GM21360 (cell line): ENCODE measurements at regions not wholly inside any gene's neighbourhood (a gene's known extent, or its start where the extent isn't known, plus 50 kb on each side); places are given as distances from the start of the nearest gene placed in this dataset.
"Not testable (repeated sequence)": the region's sequence is repeated elsewhere in the genome, so short reads cannot be mapped to it uniquely, and the experiment has no call there.

Experiments
- ATAC-seq: cut with Tn5 transposase; IDR thresholded peaks from one replicate; pipeline ENCODE4 v1.9.1; 2021; ENCODE audit warnings: mild to moderate bottlenecking, moderate library complexity; ENCODE audit not compliant: unreplicated experiment

GRCh38 chr2:59177748-59178147 lies 936.6 kb upstream of the FANCL start:
- no peak for ATAC-seq

GRCh38 chr2:59176737-59177136 lies 935.6 kb upstream of the FANCL start:
- no peak for ATAC-seq

GRCh38 chr2:59174536-59175243 lies 933.6 kb upstream of the FANCL start:
- no peak for ATAC-seq

- no peak for ATAC-seq
Measured at GRCh38 chr2:59173325-59173724, 932.2 kb upstream of the FANCL start.

- no peak for ATAC-seq
Measured at GRCh38 chr2:59171019-59171418, 929.9 kb upstream of the FANCL start.

GRCh38 chr2:59168766-59169165 lies 927.6 kb upstream of the FANCL start:
- ATAC-seq, result no peak

GRCh38 chr2:59167514-59167913 lies 926.4 kb upstream of the FANCL start:
- ATAC-seq, result no peak

- not testable (repeated sequence) for ATAC-seq
Measured at GRCh38 chr2:59157908-59158307, 916.8 kb upstream of the FANCL start.

- no peak for ATAC-seq
Measured at GRCh38 chr2:59151805-59152204, 910.7 kb upstream of the FANCL start.

GRCh38 chr2:59150217-59150849 lies 909.2 kb upstream of the FANCL start:
- no peak for ATAC-seq

- no peak for ATAC-seq
Measured at GRCh38 chr2:59149271-59149670, 908.1 kb upstream of the FANCL start.

- no peak for ATAC-seq
Measured at GRCh38 chr2:59112258-59112657, 871.1 kb upstream of the FANCL start.

GRCh38 chr2:59096973-59097372 lies 855.8 kb upstream of the FANCL start:
- no peak for ATAC-seq

- no peak for ATAC-seq
Measured at GRCh38 chr2:59093571-59093970, 852.4 kb upstream of the FANCL start.

- ATAC-seq, result no peak
Measured at GRCh38 chr2:59084326-59084725, 843.2 kb upstream of the FANCL start.

- no peak for ATAC-seq
Measured at GRCh38 chr2:59083075-59083828, 842.1 kb upstream of the FANCL start.

- ATAC-seq, result no peak
Measured at GRCh38 chr2:59082657-59083056, 841.5 kb upstream of the FANCL start.

- ATAC-seq, result no peak
Measured at GRCh38 chr2:59080451-59081181, 839.5 kb upstream of the FANCL start.

- ATAC-seq, result no peak
Measured at GRCh38 chr2:59077981-59078531, 836.9 kb upstream of the FANCL start.

- ATAC-seq, result no peak
Measured at GRCh38 chr2:59077026-59077725, 836.1 kb upstream of the FANCL start.
